Cardiac septum (tissue), 1 donor: ENCODE measurements at regions not wholly inside any gene's neighbourhood (a gene's known extent, or its start where the extent isn't known, plus 50 kb on each side); places are given as distances from the start of the nearest gene placed in this dataset.
"Not testable (repeated sequence)": the region's sequence is repeated elsewhere in the genome, so short reads cannot be mapped to it uniquely, and the experiment has no call there.

Experiments used
- DNase-seq: peaks from one replicate; pipeline ENCODE4 v3.0.0-alpha.2; 2020; ENCODE audit warnings: low spot score
- intact Hi-C: fragments of 100-400 bp; cut with DNase I; formaldehyde crosslinking; loops from one replicate; pipeline ENCODE4 v1.14.0; 2022
- donor health status: DM: no; HTN: no; CAD: no.

DNA sequence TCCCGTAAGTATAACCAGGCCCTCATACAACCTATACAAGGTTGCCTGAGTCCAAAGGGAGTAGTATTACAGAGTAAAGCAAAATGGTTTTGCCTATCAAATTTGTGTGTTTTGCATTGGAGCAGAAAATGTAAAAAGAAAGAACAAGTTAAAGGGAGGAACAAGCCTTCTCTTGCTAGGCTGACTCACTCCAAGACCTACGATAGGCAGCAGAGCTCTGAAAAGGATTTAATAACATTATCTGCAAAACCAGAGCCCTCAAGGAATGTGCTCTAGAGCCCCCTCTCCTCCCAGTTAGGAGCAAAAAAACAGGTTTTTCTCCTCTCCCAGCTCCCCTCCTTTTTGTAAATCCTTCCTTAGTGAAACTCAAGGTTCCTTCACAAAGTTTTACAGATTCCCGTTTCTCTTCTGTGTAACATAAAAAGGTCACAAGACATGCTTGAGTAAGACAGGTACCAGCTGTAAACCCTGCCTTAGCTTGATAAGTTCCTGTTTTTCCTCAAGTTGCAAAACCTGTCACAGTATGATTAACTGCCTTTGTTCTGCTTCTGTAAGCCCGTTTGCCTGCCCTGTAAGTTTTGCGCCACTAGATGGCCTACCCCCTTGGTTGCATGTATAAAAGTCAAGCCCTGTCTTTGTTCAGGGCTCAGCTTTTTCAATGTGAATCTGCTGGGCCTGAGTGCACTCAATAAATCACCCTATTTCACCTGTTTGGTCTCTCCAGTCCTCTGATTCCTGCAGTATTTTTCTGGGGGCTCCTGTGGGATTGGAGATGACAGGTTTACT lies 498.2 kb downstream of the KCNA4 start:
- DNase-seq: no peak
- intact Hi-C loops: no loop called here

DNA sequence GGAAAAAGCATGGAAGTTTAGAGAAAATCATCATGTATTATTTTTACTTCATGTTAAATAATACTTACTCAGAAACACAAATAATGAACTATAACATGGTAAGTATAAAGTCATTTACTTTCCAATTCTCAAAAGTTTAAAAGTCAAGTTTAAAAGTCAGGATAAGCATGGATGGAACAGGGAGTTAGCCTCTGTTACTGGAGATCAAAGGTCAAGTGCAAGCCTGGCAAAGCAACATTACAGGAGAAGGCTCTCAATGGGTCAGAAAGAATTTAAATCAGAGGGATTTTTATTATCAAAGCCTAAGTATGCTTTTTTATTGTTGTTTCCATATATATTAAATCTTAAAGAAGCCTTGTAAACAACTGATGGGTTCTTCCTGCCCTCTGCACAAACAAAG lies 505.4 kb downstream of the KCNA4 start:
- DNase-seq: no peak
- intact Hi-C loops: no loop called here

DNA sequence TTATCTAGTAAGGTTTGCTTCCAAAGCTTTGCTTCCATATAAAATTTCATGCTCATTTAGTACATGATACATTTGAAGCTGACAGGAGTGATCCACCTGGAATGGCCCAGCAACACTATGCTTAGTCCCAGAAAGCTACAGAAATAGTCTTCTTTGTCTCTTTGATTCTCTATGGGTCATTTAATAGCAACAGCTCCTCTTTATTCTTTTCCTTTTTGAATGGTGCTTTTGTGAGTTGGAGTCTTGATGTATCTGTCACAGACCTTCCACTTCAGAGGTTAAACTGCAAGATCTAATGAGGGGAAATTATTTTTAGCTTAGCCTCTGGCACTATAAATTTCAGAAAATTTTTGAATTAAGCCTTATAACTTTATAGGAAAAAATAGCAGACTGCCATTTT lies 509.5 kb downstream of the KCNA4 start:
- no peak for DNase-seq
- intact Hi-C loops: no loop called here

DNA sequence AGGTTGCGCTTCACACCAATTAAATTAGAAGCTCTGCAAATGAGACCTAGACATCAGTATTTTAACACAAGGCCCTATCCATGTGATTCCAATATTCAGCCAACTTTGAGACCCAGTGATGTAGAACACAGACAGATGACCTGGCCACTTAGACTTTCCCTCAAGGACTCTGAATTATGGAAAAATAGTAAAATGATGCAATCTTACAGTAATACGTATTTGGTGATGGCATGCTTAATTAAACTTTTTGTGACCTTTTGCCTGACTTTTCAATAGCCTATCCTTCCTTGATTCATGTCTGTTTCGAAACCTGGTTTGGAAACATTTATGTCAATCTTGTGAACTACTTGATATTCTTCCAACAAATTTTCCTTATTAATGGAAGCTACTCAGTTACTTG lies 521.2 kb downstream of the KCNA4 start:
- no peak for DNase-seq
- intact Hi-C loops: no loop called here

DNA sequence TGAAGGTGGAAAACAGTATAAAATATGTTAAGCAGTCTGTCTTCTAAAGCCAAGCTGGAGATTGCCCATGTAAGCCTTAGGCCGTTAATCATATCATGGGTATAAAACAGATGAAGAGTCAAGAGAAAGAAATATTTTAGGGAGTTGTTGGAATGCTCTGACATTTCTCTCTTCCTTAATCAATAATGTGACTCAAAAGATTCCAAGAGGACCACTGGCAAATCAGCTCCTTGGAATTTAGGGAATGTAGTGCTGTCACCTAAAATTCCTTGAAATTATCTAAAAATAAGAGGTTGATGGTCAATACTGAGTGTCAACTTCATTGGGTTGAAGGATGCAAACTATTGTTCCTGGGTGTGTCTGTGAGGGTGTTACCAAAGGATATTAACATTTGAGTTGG lies 525.9 kb downstream of the KCNA4 start:
- DNase-seq: no peak
- intact Hi-C loops: no loop called here

DNA sequence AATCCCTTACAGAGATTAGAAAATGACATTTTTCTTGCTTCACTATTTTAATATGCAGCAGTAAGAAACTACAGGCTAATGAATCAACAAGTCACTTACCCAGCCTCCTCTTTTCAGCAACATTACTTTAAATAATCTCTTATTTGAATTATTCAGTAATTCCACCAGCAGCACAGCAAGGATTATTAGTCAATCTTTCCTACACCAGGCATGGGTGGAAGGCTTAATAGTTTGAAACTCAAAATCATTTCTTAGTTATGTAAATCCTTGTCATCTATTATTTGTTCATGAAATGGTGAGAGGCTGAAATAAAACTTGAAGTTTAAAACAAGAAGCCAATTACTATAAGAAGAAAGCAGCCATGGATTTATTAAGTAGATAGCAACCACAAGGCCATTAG lies 530.5 kb downstream of the KCNA4 start:
- intact Hi-C loops: no loop called here

DNA sequence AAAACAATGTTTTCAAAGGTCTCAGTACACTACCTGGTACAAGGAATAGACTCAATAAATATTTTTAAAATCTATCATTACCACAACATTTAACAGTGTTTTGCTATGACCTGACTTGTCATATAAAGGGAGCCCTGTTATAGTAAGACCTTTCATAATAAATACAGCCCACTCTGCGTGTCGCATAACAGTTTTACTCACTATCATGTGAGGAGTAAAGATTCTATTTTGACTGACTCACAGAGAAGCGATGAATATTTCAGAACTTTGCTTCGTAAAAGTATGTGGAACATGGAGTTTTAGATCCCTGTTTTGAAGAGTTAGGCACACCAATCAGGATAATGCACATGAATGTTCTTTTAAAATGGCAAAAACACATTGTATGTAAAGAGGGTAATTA lies 531.2 kb downstream of the KCNA4 start:
- DNase-seq: no peak
- intact Hi-C loops: no loop called here

More for the DNA sequence above, 530.5 kb downstream of the KCNA4 start:
- no peak for DNase-seq

DNA sequence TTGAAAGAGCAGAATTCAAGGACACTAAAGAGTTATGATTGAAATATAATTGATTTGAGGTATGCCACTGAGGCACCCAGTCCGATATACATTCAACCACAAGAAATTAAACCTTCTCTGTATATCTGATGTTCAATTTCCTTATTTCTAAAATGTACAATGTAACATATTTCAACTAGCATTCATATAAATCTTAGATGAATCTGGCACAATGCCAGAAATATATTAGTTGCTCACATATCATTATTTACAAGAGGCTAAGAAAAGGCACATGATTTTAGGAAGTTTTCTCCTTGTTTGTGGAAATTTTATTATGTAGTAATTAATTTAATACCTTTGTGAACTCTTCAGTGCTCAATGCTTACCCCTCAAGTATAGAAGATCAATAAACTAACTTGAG lies 532.3 kb downstream of the KCNA4 start:
- intact Hi-C loops: no loop called here
- DNase-seq: no peak

DNA sequence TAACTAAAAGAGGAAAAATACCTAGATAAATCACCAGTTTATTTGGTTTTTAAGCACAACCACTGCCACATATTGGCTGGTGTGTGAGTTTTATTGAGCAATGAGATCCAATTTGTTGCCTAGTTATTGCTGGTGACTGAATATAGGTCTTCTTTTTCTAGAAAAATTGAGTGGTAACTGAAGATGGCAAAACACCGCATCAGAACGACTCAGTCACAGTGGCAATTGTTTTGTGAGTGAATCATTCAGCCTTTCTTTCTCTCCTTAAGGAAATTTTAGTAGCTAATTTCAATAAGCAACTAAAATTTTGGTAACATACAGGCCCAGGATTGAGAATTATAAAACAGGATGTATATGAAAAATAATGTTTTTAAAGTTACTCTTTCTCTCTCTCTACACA lies 533.0 kb downstream of the KCNA4 start:
- intact Hi-C loops: no loop called here
- no peak for DNase-seq

DNA sequence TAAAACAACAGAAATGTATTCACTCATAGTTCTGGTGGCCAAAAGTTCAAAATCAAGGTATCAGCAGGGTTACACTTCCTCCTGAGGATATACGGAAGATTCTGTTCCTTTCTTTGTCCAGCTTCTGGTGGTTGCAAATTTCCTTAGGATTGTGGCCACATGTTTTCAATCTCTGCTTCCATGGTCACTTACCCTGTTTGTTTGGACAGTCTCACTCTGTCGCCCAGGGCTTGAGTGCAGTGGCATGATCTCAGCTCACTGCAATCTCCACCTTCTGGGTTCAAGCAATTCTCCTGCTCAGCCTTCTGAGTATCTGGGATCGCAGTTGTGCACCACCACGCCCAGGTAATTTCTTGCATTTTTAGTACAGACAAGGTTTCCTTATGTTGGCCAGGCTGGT lies 534.3 kb downstream of the KCNA4 start:
- DNase-seq: no peak
- intact Hi-C loops: no loop called here

DNA sequence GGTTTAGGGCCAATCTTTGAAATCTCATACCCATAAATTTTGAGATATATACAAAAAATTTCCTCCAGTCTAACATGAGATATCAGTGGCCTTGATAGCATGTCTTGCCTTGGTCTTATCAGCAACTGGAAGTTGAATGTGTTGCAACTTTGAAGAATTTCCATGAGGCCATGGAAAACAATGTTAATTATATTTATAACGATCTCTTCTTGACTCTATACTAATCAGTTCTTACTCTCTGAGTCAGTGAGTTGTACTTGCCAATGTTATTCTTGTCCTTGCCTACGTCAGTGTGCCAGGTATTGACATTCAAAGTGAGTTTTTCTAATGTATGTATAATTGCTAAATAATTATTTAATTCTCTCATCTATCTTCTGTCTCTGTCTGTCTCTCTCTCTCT lies 535.1 kb downstream of the KCNA4 start:
- intact Hi-C loops: no loop called here
- no peak for DNase-seq

DNA sequence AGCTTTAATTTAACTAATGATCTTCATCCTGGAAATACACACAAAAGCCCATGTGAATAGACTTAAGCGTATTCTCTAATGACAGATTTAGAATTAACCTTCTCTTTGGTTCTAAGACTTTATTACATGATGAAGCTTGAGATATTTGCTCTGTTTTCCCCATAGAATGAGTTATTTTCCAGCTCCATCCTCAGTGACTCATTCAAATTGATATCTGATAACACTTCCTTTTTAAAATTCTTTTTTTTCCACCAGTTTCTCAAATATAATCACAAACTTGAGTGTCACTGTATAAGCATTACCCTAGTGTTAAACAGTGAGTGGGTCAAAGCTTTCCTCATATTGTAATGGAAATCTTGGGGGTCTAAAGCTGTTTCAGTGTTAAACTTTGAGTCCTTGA lies 535.8 kb downstream of the KCNA4 start:
- intact Hi-C loops: no loop called here

DNA sequence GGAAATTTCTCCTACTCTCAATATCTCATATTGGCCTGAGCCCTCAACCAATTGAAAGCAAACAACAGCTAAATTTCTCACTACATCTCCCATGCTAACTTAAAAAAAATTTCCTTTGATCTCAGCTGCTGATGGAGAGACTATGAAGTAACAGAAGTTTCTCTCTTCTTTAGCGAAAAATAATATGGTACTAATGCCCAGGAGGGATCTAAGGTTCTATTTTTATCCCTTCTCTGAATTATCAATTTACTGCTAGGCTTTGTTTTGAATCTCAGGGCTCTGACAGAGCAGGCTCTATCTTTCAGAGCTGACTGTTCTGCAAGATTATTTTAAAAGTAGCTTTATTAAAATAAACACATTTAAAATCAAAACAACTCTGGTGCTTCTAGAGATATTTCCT lies 558.6 kb downstream of the KCNA4 start:
- no peak for DNase-seq
- intact Hi-C loops: loop anchor here (10.0 kb wide), 2 partner anchors 177 to 327 kb away; no protein-coding TSS in a partner anchor

More for the DNA sequence above, 535.8 kb downstream of the KCNA4 start:
- no peak for DNase-seq

DNA sequence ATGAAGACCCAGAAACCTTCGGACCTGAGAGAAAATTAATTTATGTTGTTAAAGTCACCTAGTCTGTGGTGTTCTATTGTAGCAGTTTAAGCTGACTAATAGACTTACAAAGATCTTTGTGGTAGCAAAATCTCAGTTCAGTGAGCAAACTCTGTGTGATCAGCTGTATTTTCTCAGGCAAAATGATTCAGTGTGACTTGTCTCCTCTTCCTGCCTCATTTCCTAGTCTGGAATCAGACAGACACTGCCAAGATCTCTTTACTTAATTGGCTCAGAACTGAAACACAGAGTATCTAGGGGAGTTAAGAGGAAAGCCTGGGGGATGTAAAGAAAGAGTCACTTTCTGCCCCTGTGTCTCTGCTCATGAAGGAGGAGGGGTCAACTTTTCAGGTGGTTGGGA lies 564.7 kb downstream of the KCNA4 start:
- intact Hi-C loops: loop anchor here (10.0 kb wide), 2 partner anchors 183 to 333 kb away; no protein-coding TSS in a partner anchor
- no peak for DNase-seq

DNA sequence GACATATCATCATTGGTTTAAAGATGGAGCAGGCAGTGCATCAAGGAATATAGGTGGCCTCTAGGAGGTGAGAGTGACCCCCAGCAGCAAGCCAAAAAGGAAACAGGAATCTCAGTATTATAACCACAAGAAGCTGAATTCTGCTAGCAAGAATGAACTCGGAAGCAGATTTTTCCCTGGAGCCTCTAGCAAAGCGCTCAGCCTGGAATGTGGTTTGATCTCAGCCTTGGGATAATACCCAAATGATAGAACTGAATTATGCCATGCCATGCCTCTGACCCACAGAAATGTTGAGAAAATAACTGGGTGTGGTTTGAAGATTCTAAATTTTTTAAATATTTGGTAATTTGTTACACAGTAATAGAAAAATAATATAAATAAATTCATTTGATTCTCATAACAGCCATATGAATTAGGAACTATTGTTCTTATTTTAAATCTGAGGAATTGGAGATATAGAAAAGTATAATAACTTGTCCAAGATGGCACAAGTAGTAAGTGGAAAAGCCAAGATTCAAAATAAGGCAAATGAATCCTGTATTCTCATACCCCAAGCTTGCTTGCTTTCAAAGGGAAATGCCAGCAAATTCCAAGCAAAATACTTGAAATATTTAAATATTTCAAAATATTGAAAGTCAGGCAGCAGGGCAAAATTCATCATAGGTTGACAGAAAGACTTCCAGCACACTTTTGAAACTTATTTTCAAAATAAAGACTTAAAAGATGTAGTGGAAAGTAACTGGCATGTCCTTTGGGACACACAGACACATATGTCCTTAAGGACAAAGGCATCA lies 567.4 kb downstream of the KCNA4 start:
- no peak for DNase-seq
- intact Hi-C loops: loop anchor here (10.0 kb wide), 2 partner anchors 185 to 335 kb away; no protein-coding TSS in a partner anchor

DNA sequence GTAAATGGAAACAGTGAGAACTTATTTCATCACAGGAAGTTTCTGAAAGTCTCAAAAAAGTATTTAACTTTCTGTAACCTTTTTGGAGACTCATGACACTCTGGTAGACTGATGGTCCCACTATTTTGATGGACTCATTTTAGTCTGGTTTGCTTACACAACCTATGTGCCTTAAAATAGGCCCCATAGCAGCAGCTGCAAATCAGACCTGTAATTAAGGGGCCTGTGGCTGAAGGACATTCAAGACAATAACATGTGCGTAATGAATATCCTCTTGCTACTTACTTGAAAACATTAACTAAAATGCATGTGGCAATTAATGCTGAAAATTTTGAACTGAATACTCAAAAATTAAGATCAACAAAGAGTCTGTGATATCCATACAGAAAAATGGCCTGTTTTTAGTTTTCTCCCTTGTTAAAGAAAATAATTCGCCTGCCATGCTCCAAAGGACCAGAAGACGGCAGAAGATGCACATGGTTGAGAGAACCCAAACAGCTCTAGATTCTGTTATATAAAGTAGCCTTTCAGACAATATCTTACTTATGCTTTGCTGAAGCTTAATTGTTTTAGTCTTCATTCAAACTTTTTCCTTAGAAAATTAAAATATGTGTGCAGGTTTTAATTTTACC lies 568.5 kb downstream of the KCNA4 start:
- DNase-seq: no peak
- intact Hi-C loops: no loop called here

DNA sequence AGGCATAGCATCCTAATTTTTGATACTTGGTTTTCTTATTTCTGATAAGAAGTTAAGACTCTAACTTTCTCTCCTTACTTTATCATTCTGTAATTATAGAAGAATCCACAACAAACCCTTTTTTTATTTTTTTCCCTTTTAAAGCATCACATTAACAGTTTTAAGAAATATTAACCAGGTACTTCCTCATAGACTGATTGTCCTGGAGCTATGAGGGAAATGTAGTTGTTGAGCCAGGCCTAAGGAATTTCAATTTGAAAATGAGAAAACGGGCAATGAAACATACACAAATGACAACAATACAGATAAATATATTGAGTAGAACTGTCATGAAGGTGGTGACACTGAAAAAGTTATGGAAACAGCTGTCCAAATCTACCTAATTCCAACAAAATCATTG lies 569.0 kb downstream of the KCNA4 start:
- no peak for DNase-seq
- intact Hi-C loops: no loop called here

DNA sequence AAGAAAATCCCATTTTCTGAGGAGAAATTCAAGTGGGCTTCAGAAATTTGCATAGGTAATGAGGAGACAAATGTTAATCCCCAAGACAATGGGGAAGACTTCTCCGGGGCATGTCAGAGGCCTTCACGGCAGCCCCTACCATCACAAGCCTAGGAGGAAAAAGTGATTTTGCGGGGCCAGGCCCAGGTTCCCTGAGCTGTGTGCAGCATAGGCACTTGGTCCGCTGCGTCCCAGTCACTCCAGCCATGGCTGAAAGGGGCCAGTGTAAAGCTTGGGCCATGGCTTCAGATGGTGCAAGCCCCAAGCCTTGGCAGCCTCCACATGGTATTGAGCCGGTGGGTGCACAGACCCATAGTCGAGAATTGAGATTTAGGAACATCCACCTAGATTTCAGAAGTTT lies 570.7 kb downstream of the KCNA4 start:
- intact Hi-C loops: no loop called here
- DNase-seq: no peak

DNA sequence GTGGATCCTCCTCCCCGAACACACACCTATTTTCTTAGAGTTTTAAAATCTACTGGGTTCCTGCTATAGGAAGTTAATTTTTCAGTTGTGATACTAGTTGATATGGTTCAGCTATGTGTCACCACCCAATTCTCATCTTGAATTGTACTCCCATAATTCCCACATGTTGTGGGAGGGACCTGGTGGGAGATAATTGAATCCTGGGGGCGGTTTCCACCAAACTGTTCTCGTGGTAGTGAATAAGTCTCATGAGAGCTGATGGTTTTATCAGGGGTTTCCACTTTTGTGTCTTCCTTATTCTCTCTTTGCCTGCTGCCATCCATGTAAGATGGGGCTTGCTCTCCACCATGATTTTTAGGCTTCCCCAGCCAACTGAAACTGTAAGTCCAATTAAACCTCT lies 571.6 kb downstream of the KCNA4 start:
- intact Hi-C loops, DNase-seq: not testable (repeated sequence)

DNA sequence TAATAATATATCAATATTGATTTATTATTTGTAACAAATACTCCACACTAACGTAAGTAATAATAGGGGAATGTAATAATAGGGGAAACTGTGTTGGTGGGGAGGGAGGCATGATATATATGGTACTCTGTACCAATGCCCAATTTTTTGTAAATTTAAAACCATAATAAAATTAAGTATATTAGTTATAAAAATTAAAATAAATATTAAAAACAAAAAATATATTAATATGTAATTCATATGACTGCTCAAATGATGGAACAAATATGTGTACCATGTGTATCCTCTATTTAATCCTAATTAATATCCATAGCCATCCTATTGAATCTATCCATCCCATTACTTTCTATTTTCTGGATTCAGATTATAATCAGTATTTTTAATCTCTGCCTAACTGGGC lies 578.0 kb downstream of the KCNA4 start:
- intact Hi-C loops: loop anchor here (10.0 kb wide), 3 partner anchors 606 to 876 kb away; no protein-coding TSS in a partner anchor

More for the DNA sequence above, 578.0 kb downstream of the KCNA4 start:
- no peak for DNase-seq
